C4-2B (cell line): ENCODE measurements at regions not wholly inside any gene's neighbourhood (a gene's known extent, or its start where the extent isn't known, plus 50 kb on each side); places are given as distances from the start of the nearest gene placed in this dataset.

Experiments
- CTCF ChIP-seq: fragments of 450-650 bp; conservative IDR thresholded peaks from 2 replicates; pipeline ENCODE4 v1.5.1; 2017; ENCODE audit warnings: mild to moderate bottlenecking
- ZFX ChIP-seq: fragments of 450-650 bp; IDR thresholded peaks from 2 replicates; pipeline ENCODE4 v1.6.1; 2017

DNA sequence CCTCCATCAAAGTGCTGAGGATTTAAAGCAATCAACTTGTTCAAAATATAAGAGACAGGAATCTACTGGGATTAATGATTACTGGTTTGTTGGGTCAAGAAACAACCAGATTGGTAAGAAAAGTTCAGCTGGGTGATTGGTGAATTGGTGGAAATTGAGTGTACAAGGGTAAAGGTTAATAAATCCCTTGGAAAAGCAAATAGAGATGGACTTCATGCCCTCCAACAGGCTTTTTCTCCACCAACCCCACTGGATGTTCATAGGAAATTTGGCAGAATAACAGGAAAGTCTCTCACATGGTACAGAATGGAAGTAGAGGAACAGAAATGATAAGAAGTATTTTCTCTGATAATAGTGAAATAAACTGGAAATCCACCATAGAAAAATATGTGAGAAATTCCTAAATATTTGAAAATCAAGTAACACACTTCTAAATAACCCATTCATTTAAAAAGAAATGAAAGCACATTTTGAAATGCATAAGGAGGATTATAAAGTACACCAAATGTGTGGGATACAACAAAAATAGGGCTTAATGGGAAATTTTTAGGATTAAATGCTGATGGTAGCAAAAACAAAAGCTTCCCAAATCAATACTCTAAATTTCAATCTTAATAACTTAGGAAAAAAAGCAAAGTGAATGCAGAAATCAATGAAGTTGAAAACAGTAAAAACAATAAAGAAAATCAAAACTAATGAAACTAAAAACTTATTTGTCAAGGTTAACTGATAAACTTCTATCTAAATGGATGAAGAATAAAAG lies 426.2 kb downstream of the HTR1A start:
- no peak for TF ChIP-seq CTCF
- TF ChIP-seq ZFX: no peak
